ENCODE measurements at regions not wholly inside any gene's neighbourhood (a gene's known extent, or its start where the extent isn't known, plus 50 kb on each side); places are given as distances from the start of the nearest gene placed in this dataset.

DNA sequence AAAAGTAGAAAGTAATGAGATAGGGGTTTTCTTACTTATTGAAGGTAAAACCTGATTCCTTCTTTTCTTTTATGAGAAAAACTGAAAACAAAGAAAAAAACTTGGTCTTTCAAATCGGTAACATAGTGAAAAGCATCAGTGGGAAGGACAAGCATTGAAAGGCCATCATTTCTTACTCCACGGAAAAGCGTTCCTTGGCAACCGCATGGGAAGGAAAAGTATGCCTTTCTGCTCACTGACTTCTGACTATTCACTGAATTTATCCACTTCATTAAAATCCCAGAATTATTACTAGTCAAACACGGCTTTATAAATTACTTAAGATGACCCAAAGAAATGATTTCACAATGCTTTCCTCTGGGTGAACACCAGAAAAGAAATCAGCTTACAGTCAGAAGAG is 646.7 kb downstream of the TLL1 start:
- H3K36me3 ChIP-seq: no peaks in the 10 kb centered on the region
- H3K4me1 ChIP-seq (replicated peaks): no peaks in the 10 kb centered on the region
- no peak for DNase-seq (ENCODE audit: low spot score)
- H3K27ac ChIP-seq: no peak overlapping the region
- no peak overlapping the region for H3K4me3 ChIP-seq
- TF ChIP-seq POLR2AphosphoS5 (IDR thresholded peaks at IDR 0.05): no peak
- TF ChIP-seq, protein P1, sequence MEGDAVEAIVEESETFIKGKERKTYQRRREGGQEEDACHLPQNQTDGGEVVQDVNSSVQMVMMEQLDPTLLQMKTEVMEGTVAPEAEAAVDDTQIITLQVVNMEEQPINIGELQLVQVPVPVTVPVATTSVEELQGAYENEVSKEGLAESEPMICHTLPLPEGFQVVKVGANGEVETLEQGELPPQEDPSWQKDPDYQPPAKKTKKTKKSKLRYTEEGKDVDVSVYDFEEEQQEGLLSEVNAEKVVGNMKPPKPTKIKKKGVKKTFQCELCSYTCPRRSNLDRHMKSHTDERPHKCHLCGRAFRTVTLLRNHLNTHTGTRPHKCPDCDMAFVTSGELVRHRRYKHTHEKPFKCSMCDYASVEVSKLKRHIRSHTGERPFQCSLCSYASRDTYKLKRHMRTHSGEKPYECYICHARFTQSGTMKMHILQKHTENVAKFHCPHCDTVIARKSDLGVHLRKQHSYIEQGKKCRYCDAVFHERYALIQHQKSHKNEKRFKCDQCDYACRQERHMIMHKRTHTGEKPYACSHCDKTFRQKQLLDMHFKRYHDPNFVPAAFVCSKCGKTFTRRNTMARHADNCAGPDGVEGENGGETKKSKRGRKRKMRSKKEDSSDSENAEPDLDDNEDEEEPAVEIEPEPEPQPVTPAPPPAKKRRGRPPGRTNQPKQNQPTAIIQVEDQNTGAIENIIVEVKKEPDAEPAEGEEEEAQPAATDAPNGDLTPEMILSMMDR (IDR thresholded peaks at IDR 0.05): no peak
- TF ChIP-seq POLR2A (IDR thresholded peaks at IDR 0.05): no peak
- intact Hi-C loops (cut with DNase I): no loop called here
- H3K27me3 ChIP-seq (replicated peaks; ENCODE audit: insufficient read depth): no peaks in the 10 kb centered on the region
- no peaks in the 10 kb centered on the region for H3K9me3 ChIP-seq
- WGBS: 88% methylated on average over 5 of the region's 5 CpGs

DNA sequence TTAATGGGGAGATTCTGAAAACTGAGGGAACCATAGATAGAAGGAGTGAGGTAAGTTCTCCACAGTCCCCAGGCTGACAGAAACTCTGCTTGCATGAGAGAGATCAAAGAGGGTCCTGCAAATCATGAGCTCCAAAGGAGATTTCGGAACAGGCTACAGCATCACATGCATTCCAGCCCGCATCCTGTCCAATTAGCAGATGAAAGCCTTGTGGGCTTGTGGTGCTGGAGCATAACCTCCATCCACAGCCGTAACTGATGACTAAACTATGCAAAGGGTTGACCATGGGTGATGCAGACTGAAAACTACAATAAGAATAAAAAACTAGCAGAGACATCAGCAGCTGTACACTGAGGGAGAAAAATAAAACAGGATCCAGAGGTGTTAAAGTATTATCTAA is 654.5 kb downstream of the TLL1 start:
- Histone ChIP-seq H3K36me3 (no peaks in the 10 kb centered on the region), H3K4me1 (replicated peaks) (no peaks in the 10 kb centered on the region), H3K4me3 (no peak overlapping the region), H3K9me3 (no peaks in the 10 kb centered on the region), H3K27ac (no peak overlapping the region), H3K27me3 (replicated peaks; ENCODE audit: insufficient read depth) (no peaks in the 10 kb centered on the region)
- TF ChIP-seq POLR2AphosphoS5 (IDR thresholded peaks at IDR 0.05) (no peak), POLR2A (IDR thresholded peaks at IDR 0.05) (no peak)
- TF ChIP-seq, protein P1 (IDR thresholded peaks at IDR 0.05): no peak
- DNase-seq (ENCODE audit: low spot score): no peak
- WGBS: 72% methylated on average over 3 of the region's 3 CpGs
- intact Hi-C loops (cut with DNase I): no loop called here

DNA sequence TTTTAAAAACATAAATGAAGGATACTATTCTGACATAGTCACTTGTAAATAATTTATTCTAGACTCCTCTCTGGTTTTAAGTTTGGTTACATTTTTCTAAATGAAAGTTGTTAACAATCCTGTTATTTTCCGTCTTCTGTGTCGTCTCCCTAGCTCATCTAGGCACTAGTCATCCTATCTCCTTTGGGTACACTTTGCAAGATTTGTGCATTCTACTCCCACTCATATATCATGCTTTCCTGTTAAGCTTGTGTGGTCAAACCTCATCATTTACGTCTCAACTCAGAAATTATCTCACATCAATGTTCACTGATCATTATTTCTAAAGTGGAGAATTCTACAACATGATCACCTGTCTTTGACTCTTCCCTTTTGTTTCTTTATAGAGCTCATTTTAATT is 658.7 kb downstream of the TLL1 start:
- intact Hi-C loops (cut with DNase I): no loop called here
- no peaks in the 10 kb centered on the region for H3K27me3 ChIP-seq (replicated peaks; ENCODE audit: insufficient read depth)
- no peaks in the 10 kb centered on the region for H3K36me3 ChIP-seq
- H3K4me3 ChIP-seq: no peak overlapping the region
- DNase-seq (ENCODE audit: low spot score): no peak
- H3K4me1 ChIP-seq (replicated peaks): no peaks in the 10 kb centered on the region
- no peak overlapping the region for H3K27ac ChIP-seq
- H3K9me3 ChIP-seq: no peaks in the 10 kb centered on the region
- 80% methylated on average over 3 of the region's 3 CpGs for WGBS
- TF ChIP-seq POLR2A (IDR thresholded peaks at IDR 0.05): no peak

DNA sequence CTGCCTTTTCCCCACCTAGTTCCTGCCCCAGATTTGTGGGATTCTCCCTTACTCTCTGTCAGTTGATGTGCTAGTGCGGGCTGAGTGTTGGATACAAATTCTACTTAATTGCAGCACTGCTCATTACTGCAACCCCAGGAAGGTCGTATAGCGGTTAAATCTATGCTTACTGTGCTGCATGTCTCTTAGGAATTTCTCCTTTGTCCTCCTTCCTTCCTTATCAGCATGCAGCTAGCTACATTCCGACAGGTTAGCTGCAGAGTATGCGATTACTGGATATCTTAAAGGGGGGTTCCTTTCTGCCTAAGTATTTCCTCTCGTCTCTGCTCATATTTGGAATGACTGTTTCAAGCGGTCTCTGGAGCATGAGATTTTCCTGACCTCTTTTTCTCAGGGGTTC is 662.8 kb downstream of the TLL1 start:
- Histone ChIP-seq H3K9me3 (no peaks in the 10 kb centered on the region), H3K36me3 (no peaks in the 10 kb centered on the region), H3K27me3 (replicated peaks; ENCODE audit: insufficient read depth) (no peaks in the 10 kb centered on the region), H3K4me3 (no peak overlapping the region), H3K27ac (no peak overlapping the region), H3K4me1 (replicated peaks) (no peaks in the 10 kb centered on the region)
- TF ChIP-seq, protein P1 (IDR thresholded peaks at IDR 0.05): no peak
- intact Hi-C loops (cut with DNase I): no loop called here
- WGBS: 88% methylated on average over 7 of the region's 7 CpGs
- DNase-seq (ENCODE audit: low spot score): no peak

DNA sequence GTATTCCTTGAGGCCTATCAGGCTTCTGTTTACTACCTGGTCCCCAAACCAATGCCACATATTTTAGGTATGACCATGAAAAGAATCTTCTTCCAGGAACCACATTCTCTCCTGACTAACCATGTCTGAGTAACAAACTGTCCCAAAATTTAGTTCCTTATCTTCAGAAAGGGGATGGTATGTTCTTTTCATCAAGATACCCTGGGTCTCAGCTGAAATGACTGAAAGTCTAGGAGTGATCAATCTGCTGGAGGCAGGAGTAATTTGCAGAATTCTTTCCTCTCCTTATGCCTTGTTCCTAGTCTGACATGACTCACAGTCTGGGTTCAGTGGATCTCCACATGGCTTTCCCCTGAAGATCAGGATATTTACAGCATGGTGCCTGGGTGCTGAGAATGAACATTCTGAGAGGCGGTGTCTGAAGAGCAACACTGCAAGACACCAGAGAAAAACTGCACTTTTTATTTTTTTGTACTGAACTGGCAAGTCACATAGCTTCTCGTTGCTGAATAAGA is 665.5 kb downstream of the TLL1 start:
- intact Hi-C loops (cut with DNase I): no loop called here
- no peak for TF ChIP-seq POLR2AphosphoS5 (IDR thresholded peaks at IDR 0.05)
- TF ChIP-seq, protein P1 (IDR thresholded peaks at IDR 0.05): no peak
- TF ChIP-seq POLR2A (IDR thresholded peaks at IDR 0.05): no peak
- H3K4me3 ChIP-seq: no peak overlapping the region
- H3K27ac ChIP-seq: no peak overlapping the region
- H3K27me3 ChIP-seq (replicated peaks; ENCODE audit: insufficient read depth): no peaks in the 10 kb centered on the region
- H3K9me3 ChIP-seq: no peaks in the 10 kb centered on the region
- WGBS: 76% methylated on average over 2 of the region's 2 CpGs
- H3K36me3 ChIP-seq: no peaks in the 10 kb centered on the region
- no peaks in the 10 kb centered on the region for H3K4me1 ChIP-seq (replicated peaks)
- DNase-seq (ENCODE audit: low spot score): no peak

Data from prostate gland (tissue), 2 donors.